Amniotic stem cell (primary cell): ENCODE measurements at regions not wholly inside any gene's neighbourhood (a gene's known extent, or its start where the extent isn't known, plus 50 kb on each side); places are given as distances from the start of the nearest gene placed in this dataset.
"Not testable (repeated sequence)": the region's sequence is repeated elsewhere in the genome, so short reads cannot be mapped to it uniquely, and the experiment has no call there.

Experiments used
- DNase-seq: peaks from one replicate; lab custom pipeline; 2025; lab: John Stamatoyannopoulos, UW

GRCh38 chr1:157219182-157219581 is 81.0 kb upstream of the ETV3 start:
- DNase-seq: no peak

- DNase-seq: no peak
These were observed 80.5 kb upstream of the ETV3 start for GRCh38 chr1:157218671-157219070.

- DNase-seq: no peak
These were observed 79.3 kb upstream of the ETV3 start for GRCh38 chr1:157217486-157217885.

GRCh38 chr1:157213836-157214235 is 75.6 kb upstream of the ETV3 start:
- DNase-seq: no peak

GRCh38 chr1:157209514-157209913 is 71.3 kb upstream of the ETV3 start:
- DNase-seq: no peak

- DNase-seq: not testable (repeated sequence)
These were observed 67.8 kb upstream of the ETV3 start for GRCh38 chr1:157205982-157206381.

- no peak for DNase-seq
These were observed 65.0 kb upstream of the ETV3 start for GRCh38 chr1:157203166-157203565.

GRCh38 chr1:157202331-157202730 is 64.1 kb upstream of the ETV3 start:
- no peak for DNase-seq

- DNase-seq: no peak
These were observed 63.6 kb upstream of the ETV3 start for GRCh38 chr1:157201767-157202166.

GRCh38 chr1:157200451-157200850 is 62.3 kb upstream of the ETV3 start:
- DNase-seq: no peak

- no peak for DNase-seq
These were observed 61.2 kb upstream of the ETV3 start for GRCh38 chr1:157199421-157199755.

- DNase-seq: no peak
These were observed 60.6 kb upstream of the ETV3 start for GRCh38 chr1:157198619-157199420.

GRCh38 chr1:157197906-157198435 is 59.8 kb upstream of the ETV3 start:
- no peak for DNase-seq

- DNase-seq: not testable (repeated sequence)
These were observed 58.7 kb upstream of the ETV3 start for GRCh38 chr1:157196670-157197456.

GRCh38 chr1:157196245-157196543 is 58.0 kb upstream of the ETV3 start:
- DNase-seq: no peak

GRCh38 chr1:157195521-157196244 is 57.5 kb upstream of the ETV3 start:
- no peak for DNase-seq

GRCh38 chr1:157194731-157195520 is 56.7 kb upstream of the ETV3 start:
- no peak for DNase-seq

GRCh38 chr1:157193702-157194391 is 55.7 kb upstream of the ETV3 start:
- DNase-seq: no peak

- DNase-seq: no peak
These were observed 55.0 kb upstream of the ETV3 start for GRCh38 chr1:157193219-157193618.

- no peak for DNase-seq
These were observed 52.1 kb upstream of the ETV3 start for GRCh38 chr1:157189986-157190982.
